GM18517 (cell line): ENCODE measurements at regions not wholly inside any gene's neighbourhood (a gene's known extent, or its start where the extent isn't known, plus 50 kb on each side); places are given as distances from the start of the nearest gene placed in this dataset.
"Not testable (repeated sequence)": the region's sequence is repeated elsewhere in the genome, so short reads cannot be mapped to it uniquely, and the experiment has no call there.

ENCODE experiments used
- ATAC-seq: cut with Tn5 transposase; IDR thresholded peaks from one replicate; pipeline ENCODE4 v1.9.1; 2021; ENCODE audit warnings: mild to moderate bottlenecking, moderate library complexity; ENCODE audit not compliant: unreplicated experiment

- ATAC-seq, result no peak
Measured at GRCh38 chr9:120338340-120338739, 241.6 kb downstream of the CDK5RAP2 start.

GRCh38 chr9:120337131-120337530, 242.8 kb downstream of the CDK5RAP2 start:
- ATAC-seq, result no peak

- no peak for ATAC-seq
Measured at GRCh38 chr9:120336753-120337090, 243.2 kb downstream of the CDK5RAP2 start.

- no peak for ATAC-seq
Measured at GRCh38 chr9:120336021-120336752, 243.8 kb downstream of the CDK5RAP2 start.

GRCh38 chr9:120331913-120332312, 248.1 kb downstream of the CDK5RAP2 start:
- ATAC-seq, result no peak

- ATAC-seq, result no peak
Measured at GRCh38 chr9:120330031-120330430, 249.9 kb downstream of the CDK5RAP2 start.

GRCh38 chr9:120327322-120327721, 252.6 kb downstream of the CDK5RAP2 start:
- ATAC-seq, result no peak

- ATAC-seq, result no peak
Measured at GRCh38 chr9:120326049-120326693, 253.8 kb downstream of the CDK5RAP2 start.

GRCh38 chr9:120324996-120325642, 254.8 kb downstream of the CDK5RAP2 start:
- ATAC-seq, result no peak

- ATAC-seq, result no peak
Measured at GRCh38 chr9:120324461-120324860, 255.5 kb downstream of the CDK5RAP2 start.

- ATAC-seq, result no peak
Measured at GRCh38 chr9:120323125-120323524, 256.8 kb downstream of the CDK5RAP2 start.

- no peak for ATAC-seq
Measured at GRCh38 chr9:120319452-120319851, 260.5 kb downstream of the CDK5RAP2 start.

- no peak for ATAC-seq
Measured at GRCh38 chr9:120315154-120315553, 264.8 kb downstream of the CDK5RAP2 start.

- no peak for ATAC-seq
Measured at GRCh38 chr9:120312031-120312430, 267.9 kb downstream of the CDK5RAP2 start.

- no peak for ATAC-seq
Measured at GRCh38 chr9:120310035-120310434, 269.9 kb downstream of the CDK5RAP2 start.

- ATAC-seq, result no peak
Measured at GRCh38 chr9:120308495-120308894, 271.5 kb downstream of the CDK5RAP2 start.

GRCh38 chr9:120307599-120307998, 272.4 kb downstream of the CDK5RAP2 start:
- ATAC-seq, result no peak

GRCh38 chr9:120306561-120306960, 273.4 kb downstream of the CDK5RAP2 start:
- no peak for ATAC-seq

GRCh38 chr9:120306088-120306487, 273.9 kb downstream of the CDK5RAP2 start:
- ATAC-seq, result no peak

- not testable (repeated sequence) for ATAC-seq
Measured at GRCh38 chr9:120304896-120305295, 275.1 kb downstream of the CDK5RAP2 start.

- ATAC-seq, result no peak
Measured at GRCh38 chr9:120303519-120303918, 276.4 kb downstream of the CDK5RAP2 start.

- ATAC-seq, result no peak
Measured at GRCh38 chr9:120299785-120300184, 280.2 kb downstream of the CDK5RAP2 start.
